ENCODE measurements at regions not wholly inside any gene's neighbourhood (a gene's known extent, or its start where the extent isn't known, plus 50 kb on each side); places are given as distances from the start of the nearest gene placed in this dataset.
A peak's percentile ranks its signal among the peaks of the same experiment; 100 is the strongest.

GRCh38 chr16:73152386-73153125 is 104.6 kb upstream of the ZFHX3 start:
- no peak overlapping the region for H3K56ac ChIP-seq (replicated peaks; ENCODE audit: insufficient read length, low read depth, low read length)
- DNase-seq (ENCODE audit: low read depth in 1 of 2, low spot score in 2 of 2): peak; percentile 13 to 56
- no peak overlapping the region for H2BK15ac ChIP-seq (ENCODE audit: low read length)
- H3K23me2 ChIP-seq (ENCODE audit: low read depth, low read length): no peaks in the 10 kb centered on the region; the same call in 1 of the 2 replicates
- H2BK5ac ChIP-seq (ENCODE audit: low read depth, low read length): no peak overlapping the region
- FAIRE-seq: peak; percentile 85
- H3K4me3 ChIP-seq (ENCODE audit: extremely low read depth in 1 of 4, insufficient read depth in 2 of 4, low read depth in 3 of 4, low read length in 4 of 4): peak overlapping the region in 1 of 4 experiments; percentile 11; a peak in 1 of 8 replicates
- H4K20me1 ChIP-seq (replicated peaks in 1 of 2; ENCODE audit: control insufficient read depth in 1 of 2, insufficient read depth in 2 of 2, low read length in 2 of 2): no peaks in the 10 kb centered on the region
- H3K27ac ChIP-seq (ENCODE audit: low read depth, low read length): no peak overlapping the region
- no peak overlapping the region for H2AK5ac ChIP-seq (ENCODE audit: low read depth, low read length)
- H2BK12ac ChIP-seq (ENCODE audit: low read depth, low read length): no peak overlapping the region
- POLR2A ChIA-PET (ENCODE audit: partially characterized antibody): interaction anchor here (0.6 kb wide), 1 partner anchor 44 kb away, joined by 3 read pairs; no protein-coding TSS in a partner anchor
- TF ChIP-seq ASH2L (IDR thresholded peaks at IDR 0.05; ENCODE audit: low read length): peak; percentile 65
- TF ChIP-seq TEAD4 (IDR thresholded peaks at IDR 0.05; ENCODE audit: low read depth, low read length): peak; percentile 33; the same call in 1 of the 2 replicates
- peak; percentile 51 for TF ChIP-seq NANOG (IDR thresholded peaks at IDR 0.05; ENCODE audit: insufficient read depth, low read depth, low read length, poor library complexity, severe bottlenecking)
- TF ChIP-seq SP2 (IDR thresholded peaks at IDR 0.05; ENCODE audit: low read length): no peak
- TF ChIP-seq SIN3A (conservative IDR thresholded peaks at IDR 0.05 in 1 of 2, IDR thresholded peaks at IDR 0.05 in 1 of 2; ENCODE audit: low read depth in 1 of 2, low read length in 2 of 2): peak in 1 of 2 experiments; percentile 46; a peak in 1 of 4 replicates
- peak; percentile 75; the same call in 1 of the 2 replicates for TF ChIP-seq SP1 (IDR thresholded peaks at IDR 0.05; ENCODE audit: low read depth, low read length)
- TF ChIP-seq CHD2 (IDR thresholded peaks at IDR 0.05; ENCODE audit: low read length): peak; percentile 85
- no peak for TF ChIP-seq TCF12 (IDR thresholded peaks at IDR 0.05; ENCODE audit: low read depth, low read length)
- no peaks in the 10 kb centered on the region for H3K79me2 ChIP-seq (ENCODE audit: control insufficient read depth in 1 of 2, insufficient read depth in 2 of 2, low read length in 2 of 2)
- H2BK120ac ChIP-seq (replicated peaks; ENCODE audit: low read depth, low read length): no peak overlapping the region
- H4K5ac ChIP-seq (ENCODE audit: insufficient read length, low read depth, low read length): no peak overlapping the region
- no peak overlapping the region for H4K8ac ChIP-seq (ENCODE audit: extremely low read depth, insufficient read depth, low read length)
- peak overlapping the region; percentile 27 to 36; a peak in 3 of 4 replicates for H3K4me2 ChIP-seq (ENCODE audit: insufficient read depth in 1 of 2, low read depth in 2 of 2, low read length in 2 of 2)
- no peak overlapping the region for H3K14ac ChIP-seq (ENCODE audit: insufficient read length)
- H3K18ac ChIP-seq (ENCODE audit: extremely low read depth, low read length): no peak overlapping the region
- no peak overlapping the region for H3K9ac ChIP-seq (replicated peaks in 1 of 4; ENCODE audit: extremely low read depth in 1 of 4, low read depth in 3 of 4, low read length in 3 of 4)
- CTCF ChIA-PET (ENCODE audit: partially characterized antibody): interaction anchor here (0.9 kb wide), 1 partner anchor 11 kb away, joined by 3 read pairs; no protein-coding TSS in a partner anchor
- no peaks in the 10 kb centered on the region for H3K79me1 ChIP-seq (ENCODE audit: low read depth, low read length)
- no peaks in the 10 kb centered on the region for H3K36me3 ChIP-seq (ENCODE audit: control insufficient read depth in 2 of 4, insufficient read depth in 4 of 4, low read length in 3 of 4)
- H3K23ac ChIP-seq (ENCODE audit: insufficient read length): no peak overlapping the region
- H3K4me1 ChIP-seq (replicated peaks in 1 of 4; ENCODE audit: control insufficient read depth in 3 of 4, insufficient read depth in 4 of 4, low read length in 3 of 4): peaks cover 3 to 11% (median 4%) of the 10 kb centered on the region in 4 experiments; a peak in 4 of 7 replicates
- 40% methylated on average over 2 of the region's 7 CpGs; no CpG with 5 or more reads in 1 of the 2 experiments for WGBS, 2 experiments (ENCODE audit: extremely low coverage in 1 of 2, insufficient coverage in 1 of 2, insufficient read length in 1 of 2, insufficient replicate concordance in 2 of 2, low coverage in 1 of 2, low lambda C conversion rate in 2 of 2, missing lambda C conversion rate in 1 of 2)
- no peaks in the 10 kb centered on the region for H3K9me3 ChIP-seq (ENCODE audit: insufficient read depth in 2 of 2, low read depth in 1 of 2, low read length in 1 of 2)
- H3K27me3 ChIP-seq (replicated peaks in 1 of 4; ENCODE audit: control insufficient read depth in 3 of 4, extremely low read depth in 1 of 4, insufficient read depth in 3 of 4, low read length in 3 of 4): 0 out of 7 replicates have a peak, but pooled peaks cover 0 to 2% (median 0%) of the 10 kb centered on the region in 4 experiments
- no peak overlapping the region for H3K4ac ChIP-seq (replicated peaks; ENCODE audit: insufficient read length, low read depth, low read length)
- no peak overlapping the region for H4K91ac ChIP-seq (replicated peaks; ENCODE audit: insufficient read length, low read length)
- no peak overlapping the region for H2BK20ac ChIP-seq (ENCODE audit: low read length)
- no peak overlapping the region for H2AFZ ChIP-seq (ENCODE audit: low read length)

All from H1 (cell line).